ENCODE measurements at regions not wholly inside any gene's neighbourhood (a gene's known extent, or its start where the extent isn't known, plus 50 kb on each side); places are given as distances from the start of the nearest gene placed in this dataset.

- no peak for DNase-seq
- Mint-ChIP-seq H3K4me1 (peaks cover 15% of the 10 kb centered on the region), H3K4me3 (no peak overlapping the region), H3K27me3 (no peaks in the 10 kb centered on the region), H3K27ac (no peak overlapping the region), H3K36me3 (ENCODE audit: low read depth) (no peaks in the 10 kb centered on the region), H3K9me3 (peaks cover 6% of the 10 kb centered on the region)
- intact Hi-C loops (cut with micrococcal nuclease): no loop called here
These were observed 127.0 kb upstream of the SSTR1 start for GRCh38 chr14:38080696-38081095.

GRCh38 chr14:38083039-38083438 lies 124.7 kb upstream of the SSTR1 start:
- Mint-ChIP-seq H3K27ac (no peak overlapping the region), H3K36me3 (ENCODE audit: low read depth) (no peaks in the 10 kb centered on the region), H3K9me3 (peaks cover 6% of the 10 kb centered on the region), H3K27me3 (no peaks in the 10 kb centered on the region), H3K4me1 (peaks cover 13% of the 10 kb centered on the region), H3K4me3 (no peak overlapping the region)
- intact Hi-C loops (cut with micrococcal nuclease): no loop called here
- DNase-seq: no peak

GRCh38 chr14:38089123-38089522 lies 118.6 kb upstream of the SSTR1 start:
- Mint-ChIP-seq H3K4me1 (no peaks in the 10 kb centered on the region), H3K9me3 (peaks cover 20% of the 10 kb centered on the region), H3K27me3 (no peaks in the 10 kb centered on the region), H3K36me3 (ENCODE audit: low read depth) (no peaks in the 10 kb centered on the region), H3K27ac (no peak overlapping the region), H3K4me3 (no peak overlapping the region)
- intact Hi-C loops (cut with micrococcal nuclease): no loop called here
- no peak for DNase-seq

- H3K27me3 Mint-ChIP-seq: no peaks in the 10 kb centered on the region
- no peak overlapping the region for H3K27ac Mint-ChIP-seq
- intact Hi-C loops (cut with micrococcal nuclease): no loop called here
- no peaks in the 10 kb centered on the region for H3K36me3 Mint-ChIP-seq (ENCODE audit: low read depth)
- H3K4me1 Mint-ChIP-seq: no peaks in the 10 kb centered on the region
- DNase-seq: no peak
- H3K4me3 Mint-ChIP-seq: no peak overlapping the region
- H3K9me3 Mint-ChIP-seq: peaks cover 25% of the 10 kb centered on the region
These were observed 117.2 kb upstream of the SSTR1 start for GRCh38 chr14:38090506-38090905.

GRCh38 chr14:38098074-38098836 lies 109.4 kb upstream of the SSTR1 start:
- Mint-ChIP-seq H3K4me3 (no peak overlapping the region), H3K27me3 (no peaks in the 10 kb centered on the region), H3K27ac (no peak overlapping the region), H3K9me3 (peaks cover 31% of the 10 kb centered on the region), H3K36me3 (ENCODE audit: low read depth) (peaks cover 2% of the 10 kb centered on the region), H3K4me1 (no peaks in the 10 kb centered on the region)
- no peak for DNase-seq
- intact Hi-C loops (cut with micrococcal nuclease): no loop called here

GRCh38 chr14:38101679-38102078 lies 106.0 kb upstream of the SSTR1 start:
- intact Hi-C loops (cut with micrococcal nuclease): no loop called here
- Mint-ChIP-seq H3K9me3 (peaks cover 12% of the 10 kb centered on the region), H3K4me3 (no peak overlapping the region), H3K27me3 (no peaks in the 10 kb centered on the region), H3K4me1 (peaks cover 9% of the 10 kb centered on the region), H3K27ac (no peak overlapping the region), H3K36me3 (ENCODE audit: low read depth) (peaks cover 2% of the 10 kb centered on the region)
- no peak for DNase-seq

GRCh38 chr14:38103542-38104225 lies 104.0 kb upstream of the SSTR1 start:
- DNase-seq: peak; percentile 61
- Mint-ChIP-seq H3K4me1 (peaks cover 16% of the 10 kb centered on the region), H3K36me3 (ENCODE audit: low read depth) (peaks cover 2% of the 10 kb centered on the region), H3K9me3 (peaks cover 22% of the 10 kb centered on the region), H3K4me3 (peak overlapping the region; percentile 70), H3K27ac (no peak overlapping the region), H3K27me3 (no peaks in the 10 kb centered on the region)
- intact Hi-C loops (cut with micrococcal nuclease): no loop called here

GRCh38 chr14:38105106-38105702 lies 102.5 kb upstream of the SSTR1 start:
- no peak overlapping the region for H3K4me3 Mint-ChIP-seq
- H3K9me3 Mint-ChIP-seq: peaks cover 15% of the 10 kb centered on the region
- no peaks in the 10 kb centered on the region for H3K27me3 Mint-ChIP-seq
- H3K36me3 Mint-ChIP-seq (ENCODE audit: low read depth): peaks cover 2% of the 10 kb centered on the region
- intact Hi-C loops (cut with micrococcal nuclease): no loop called here
- no peak for DNase-seq
- no peak overlapping the region for H3K27ac Mint-ChIP-seq
- peaks cover 16% of the 10 kb centered on the region for H3K4me1 Mint-ChIP-seq

GRCh38 chr14:38107216-38107631 lies 100.5 kb upstream of the SSTR1 start:
- Mint-ChIP-seq H3K4me3 (no peak overlapping the region), H3K27me3 (no peaks in the 10 kb centered on the region), H3K9me3 (peaks cover 14% of the 10 kb centered on the region), H3K27ac (no peak overlapping the region), H3K4me1 (peaks cover 16% of the 10 kb centered on the region), H3K36me3 (ENCODE audit: low read depth) (peaks cover under 1% of the 10 kb centered on the region)
- intact Hi-C loops (cut with micrococcal nuclease): loop anchor here (2.0 kb wide), 1 partner anchor 32 kb away; no protein-coding TSS in a partner anchor
- DNase-seq: no peak

GRCh38 chr14:38108681-38109080 lies 99.0 kb upstream of the SSTR1 start:
- intact Hi-C loops (cut with micrococcal nuclease): no loop called here
- H3K36me3 Mint-ChIP-seq (ENCODE audit: low read depth): no peaks in the 10 kb centered on the region
- H3K4me3 Mint-ChIP-seq: no peak overlapping the region
- DNase-seq: no peak
- no peaks in the 10 kb centered on the region for H3K27me3 Mint-ChIP-seq
- H3K9me3 Mint-ChIP-seq: peaks cover 14% of the 10 kb centered on the region
- H3K4me1 Mint-ChIP-seq: peaks cover 14% of the 10 kb centered on the region
- no peak overlapping the region for H3K27ac Mint-ChIP-seq

GRCh38 chr14:38110258-38110657 lies 97.4 kb upstream of the SSTR1 start:
- Mint-ChIP-seq H3K9me3 (peaks cover 14% of the 10 kb centered on the region), H3K27ac (no peak overlapping the region), H3K36me3 (ENCODE audit: low read depth) (no peaks in the 10 kb centered on the region), H3K27me3 (no peaks in the 10 kb centered on the region), H3K4me3 (no peak overlapping the region), H3K4me1 (peaks cover 7% of the 10 kb centered on the region)
- no peak for DNase-seq
- intact Hi-C loops (cut with micrococcal nuclease): no loop called here

- peaks cover 7% of the 10 kb centered on the region for H3K4me1 Mint-ChIP-seq
- intact Hi-C loops (cut with micrococcal nuclease): no loop called here
- no peak overlapping the region for H3K4me3 Mint-ChIP-seq
- peaks cover 14% of the 10 kb centered on the region for H3K9me3 Mint-ChIP-seq
- DNase-seq: no peak
- H3K27me3 Mint-ChIP-seq: no peaks in the 10 kb centered on the region
- no peaks in the 10 kb centered on the region for H3K36me3 Mint-ChIP-seq (ENCODE audit: low read depth)
- no peak overlapping the region for H3K27ac Mint-ChIP-seq
These were observed 96.7 kb upstream of the SSTR1 start for GRCh38 chr14:38111046-38111445.

GRCh38 chr14:38113546-38113945 lies 94.2 kb upstream of the SSTR1 start:
- Mint-ChIP-seq H3K27ac (no peak overlapping the region), H3K4me1 (no peaks in the 10 kb centered on the region), H3K9me3 (peaks cover 5% of the 10 kb centered on the region), H3K36me3 (ENCODE audit: low read depth) (no peaks in the 10 kb centered on the region), H3K4me3 (no peak overlapping the region), H3K27me3 (no peaks in the 10 kb centered on the region)
- no peak for DNase-seq
- intact Hi-C loops (cut with micrococcal nuclease): no loop called here

- Mint-ChIP-seq H3K27ac (no peak overlapping the region), H3K9me3 (no peaks in the 10 kb centered on the region), H3K27me3 (no peaks in the 10 kb centered on the region), H3K4me3 (no peak overlapping the region), H3K4me1 (no peaks in the 10 kb centered on the region), H3K36me3 (ENCODE audit: low read depth) (no peaks in the 10 kb centered on the region)
- no peak for DNase-seq
- intact Hi-C loops (cut with micrococcal nuclease): no loop called here
These were observed 90.8 kb upstream of the SSTR1 start for GRCh38 chr14:38116895-38117294.

All from activated CD4-positive, alpha-beta T cell treated with anti-CD3 and anti-CD28 coated beads, Interleukin-2, amount 10 ng/mL, durations not matched to agents 24 days and 14 days (primary cell).